WTC11 (cell line): ENCODE measurements at regions not wholly inside any gene's neighbourhood (a gene's known extent, or its start where the extent isn't known, plus 50 kb on each side); places are given as distances from the start of the nearest gene placed in this dataset.
"Not testable (repeated sequence)": the region's sequence is repeated elsewhere in the genome, so short reads cannot be mapped to it uniquely, and the experiment has no call there.

Experiments
- AFF4 ChIP-seq: sonication (generic); formaldehyde crosslinking; IDR thresholded peaks from 2 replicates; pipeline ENCODE4 v1.8.1; 2023; ENCODE audit warnings: mild to moderate bottlenecking, missing genetic modification reagents, borderline replicate concordance
- CTCF ChIP-seq: fragments of 200-600 bp; IDR thresholded peaks from 2 replicates; pipeline ENCODE4 v1.8.0; 2022; ENCODE audit warnings: antibody characterized with exemption
- FOXK1 ChIP-seq: sonication (generic); formaldehyde crosslinking; IDR thresholded peaks from 2 replicates; pipeline ENCODE4 v1.8.0; 2022; ENCODE audit warnings: mild to moderate bottlenecking, moderate library complexity, missing genetic modification reagents
- HMGA2 ChIP-seq: fragments of 250-450 bp; sonication (Bioruptor Pico); IDR thresholded peaks from 2 replicates; pipeline ENCODE4 v1.4.0; 2021; ENCODE audit warnings: mild to moderate bottlenecking, moderate library complexity
- HMGXB4 ChIP-seq: sonication (generic); formaldehyde crosslinking; IDR thresholded peaks from 2 replicates; pipeline ENCODE4 v1.8.1; 2023; ENCODE audit warnings: mild to moderate bottlenecking, moderate library complexity, missing genetic modification reagents
- NR3C1 ChIP-seq: sonication (generic); formaldehyde crosslinking; conservative IDR thresholded peaks from 2 replicates; pipeline ENCODE4 v1.8.1; 2023; ENCODE audit warnings: low read depth, mild to moderate bottlenecking, missing genetic modification reagents
- ZNF425 ChIP-seq: fragments of 250-450 bp; sonication (Bioruptor Pico); conservative IDR thresholded peaks from 2 replicates; pipeline ENCODE4 v1.9.0; 2021; ENCODE audit warnings: mild to moderate bottlenecking
- TF ChIP-seq, protein P1 (sequence below): sonication (generic); formaldehyde crosslinking; IDR thresholded peaks from 2 replicates; pipeline ENCODE4 v1.8.0; 2022; ENCODE audit warnings: missing genetic modification reagents
- TF ChIP-seq, protein P2 (sequence below): sonication (generic); formaldehyde crosslinking; conservative IDR thresholded peaks from 2 replicates; pipeline ENCODE4 v1.8.1; 2022; ENCODE audit warnings: mild to moderate bottlenecking, missing genetic modification reagents

DNA sequence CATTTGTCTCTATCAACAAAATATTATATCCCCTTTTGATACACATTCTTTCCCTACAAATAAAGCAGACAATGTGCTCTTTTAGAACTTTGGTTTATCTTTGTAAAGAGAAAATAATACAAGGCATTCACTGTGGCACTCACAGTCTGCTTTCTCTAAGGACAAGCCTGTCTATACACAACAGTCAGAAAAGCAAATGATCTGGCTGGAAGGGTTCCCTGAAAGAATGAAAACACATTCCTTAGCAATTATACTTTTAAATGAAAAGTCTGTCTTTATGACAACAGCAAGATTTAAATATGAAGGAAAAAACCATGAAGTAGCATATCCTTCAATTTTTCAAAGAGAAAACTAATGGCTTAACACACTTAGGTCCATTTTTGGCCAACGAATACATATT is 2359.1 kb downstream of the EPHA3 start:
- TF ChIP-seq FOXK1; CTCF; HMGA2 (CRISPR knock-in tag); NR3C1 (CRISPR knock-in tag); HMGXB4; AFF4 (CRISPR knock-in tag); ZNF425: not testable (repeated sequence)
- TF ChIP-seq, protein P1, sequence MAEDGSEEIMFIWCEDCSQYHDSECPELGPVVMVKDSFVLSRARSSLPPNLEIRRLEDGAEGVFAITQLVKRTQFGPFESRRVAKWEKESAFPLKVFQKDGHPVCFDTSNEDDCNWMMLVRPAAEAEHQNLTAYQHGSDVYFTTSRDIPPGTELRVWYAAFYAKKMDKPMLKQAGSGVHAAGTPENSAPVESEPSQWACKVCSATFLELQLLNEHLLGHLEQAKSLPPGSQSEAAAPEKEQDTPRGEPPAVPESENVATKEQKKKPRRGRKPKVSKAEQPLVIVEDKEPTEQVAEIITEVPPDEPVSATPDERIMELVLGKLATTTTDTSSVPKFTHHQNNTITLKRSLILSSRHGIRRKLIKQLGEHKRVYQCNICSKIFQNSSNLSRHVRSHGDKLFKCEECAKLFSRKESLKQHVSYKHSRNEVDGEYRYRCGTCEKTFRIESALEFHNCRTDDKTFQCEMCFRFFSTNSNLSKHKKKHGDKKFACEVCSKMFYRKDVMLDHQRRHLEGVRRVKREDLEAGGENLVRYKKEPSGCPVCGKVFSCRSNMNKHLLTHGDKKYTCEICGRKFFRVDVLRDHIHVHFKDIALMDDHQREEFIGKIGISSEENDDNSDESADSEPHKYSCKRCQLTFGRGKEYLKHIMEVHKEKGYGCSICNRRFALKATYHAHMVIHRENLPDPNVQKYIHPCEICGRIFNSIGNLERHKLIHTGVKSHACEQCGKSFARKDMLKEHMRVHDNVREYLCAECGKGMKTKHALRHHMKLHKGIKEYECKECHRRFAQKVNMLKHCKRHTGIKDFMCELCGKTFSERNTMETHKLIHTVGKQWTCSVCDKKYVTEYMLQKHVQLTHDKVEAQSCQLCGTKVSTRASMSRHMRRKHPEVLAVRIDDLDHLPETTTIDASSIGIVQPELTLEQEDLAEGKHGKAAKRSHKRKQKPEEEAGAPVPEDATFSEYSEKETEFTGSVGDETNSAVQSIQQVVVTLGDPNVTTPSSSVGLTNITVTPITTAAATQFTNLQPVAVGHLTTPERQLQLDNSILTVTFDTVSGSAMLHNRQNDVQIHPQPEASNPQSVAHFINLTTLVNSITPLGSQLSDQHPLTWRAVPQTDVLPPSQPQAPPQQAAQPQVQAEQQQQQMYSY (CRISPR knock-in tag), result not testable (repeated sequence)
- TF ChIP-seq, protein P2, sequence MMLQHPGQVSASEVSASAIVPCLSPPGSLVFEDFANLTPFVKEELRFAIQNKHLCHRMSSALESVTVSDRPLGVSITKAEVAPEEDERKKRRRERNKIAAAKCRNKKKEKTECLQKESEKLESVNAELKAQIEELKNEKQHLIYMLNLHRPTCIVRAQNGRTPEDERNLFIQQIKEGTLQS (CRISPR knock-in tag), result not testable (repeated sequence)
